ENCODE measurements at regions not wholly inside any gene's neighbourhood (a gene's known extent, or its start where the extent isn't known, plus 50 kb on each side); places are given as distances from the start of the nearest gene placed in this dataset.

GRCh38 chr10:32159264-32159663 lies 103.0 kb upstream of the KIF5B start:
- no peak overlapping the region for H3K4me3 Mint-ChIP-seq
- no peak overlapping the region for H3K27ac Mint-ChIP-seq
- peaks cover 5% of the 10 kb centered on the region for H3K9me3 Mint-ChIP-seq
- ChIA-PET POLR2A (no interaction called here), CTCF (no interaction called here)
- TF ChIP-seq ZNF263 (CRISPR knock-in tag; IDR thresholded peaks at IDR 0.05; ENCODE audit: low read depth), result no peak
- TF ChIP-seq, protein P1, sequence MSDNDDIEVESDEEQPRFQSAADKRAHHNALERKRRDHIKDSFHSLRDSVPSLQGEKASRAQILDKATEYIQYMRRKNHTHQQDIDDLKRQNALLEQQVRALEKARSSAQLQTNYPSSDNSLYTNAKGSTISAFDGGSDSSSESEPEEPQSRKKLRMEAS (CRISPR knock-in tag; IDR thresholded peaks at IDR 0.05), result no peak
- TF ChIP-seq, protein P2, sequence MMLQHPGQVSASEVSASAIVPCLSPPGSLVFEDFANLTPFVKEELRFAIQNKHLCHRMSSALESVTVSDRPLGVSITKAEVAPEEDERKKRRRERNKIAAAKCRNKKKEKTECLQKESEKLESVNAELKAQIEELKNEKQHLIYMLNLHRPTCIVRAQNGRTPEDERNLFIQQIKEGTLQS (CRISPR knock-in tag; conservative IDR thresholded peaks at IDR 0.05), result no peak
- TF ChIP-seq ZNF232 (CRISPR knock-in tag; IDR thresholded peaks at IDR 0.05), result no peak
- TF ChIP-seq MLX (CRISPR knock-in tag; IDR thresholded peaks at IDR 0.05), result no peak
- no peak for TF ChIP-seq ZNF281 (CRISPR knock-in tag; IDR thresholded peaks at IDR 0.05)
- no peak for TF ChIP-seq CBFB (CRISPR knock-in tag; IDR thresholded peaks at IDR 0.05; ENCODE audit: low read depth)
- no peaks in the 10 kb centered on the region for H3K4me1 Mint-ChIP-seq
- no peak for DNase-seq (ENCODE audit: low spot score)
- ATAC-seq, result no peak
- H3K36me3 Mint-ChIP-seq, result peaks cover 4% of the 10 kb centered on the region
- no peaks in the 10 kb centered on the region for H3K27me3 Mint-ChIP-seq (ENCODE audit: low read depth)

DNA sequence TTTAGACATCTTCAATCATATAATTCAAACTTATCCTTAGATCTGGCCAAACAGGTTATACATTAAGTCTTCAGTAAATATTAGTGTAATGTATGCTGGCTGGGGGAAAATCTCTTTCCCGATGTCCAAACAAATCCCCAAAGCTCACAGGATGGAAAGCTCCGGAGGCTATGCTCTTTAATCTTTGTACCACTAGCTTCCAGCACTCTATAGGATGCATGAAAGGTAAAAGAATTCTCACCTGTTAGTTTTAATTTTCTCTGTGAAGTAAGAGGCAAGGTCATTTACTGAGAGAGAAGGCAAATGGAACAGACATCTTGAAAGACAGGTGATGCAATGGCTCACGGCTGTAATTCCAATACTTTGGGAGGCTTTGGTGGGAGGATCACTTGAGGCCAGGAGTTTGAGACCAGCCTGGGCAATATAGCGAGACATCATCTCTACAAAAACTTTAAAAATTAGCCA lies 99.8 kb upstream of the KIF5B start:
- Mint-ChIP-seq H3K4me1 (no peaks in the 10 kb centered on the region; the same call in 1 of the 2 replicates), H3K27ac (no peak overlapping the region), H3K4me3 (no peak overlapping the region), H3K27me3 (ENCODE audit: low read depth) (no peaks in the 10 kb centered on the region), H3K9me3 (peaks cover 25% of the 10 kb centered on the region), H3K36me3 (peaks cover 20% of the 10 kb centered on the region)
- ATAC-seq (no peak), DNase-seq (ENCODE audit: low spot score) (no peak)
- CTCF ChIA-PET, result no interaction called here
- POLR2A ChIA-PET, result no interaction called here
- TF ChIP-seq GABPB1 (CRISPR knock-in tag; IDR thresholded peaks at IDR 0.05) (peak; percentile 82), CREM (CRISPR knock-in tag; IDR thresholded peaks at IDR 0.05) (no peak)

- H3K4me1 Mint-ChIP-seq, result peaks cover 6% of the 10 kb centered on the region
- no peak overlapping the region for H3K4me3 Mint-ChIP-seq
- no peak overlapping the region for H3K27ac Mint-ChIP-seq
- peaks cover 20% of the 10 kb centered on the region for H3K36me3 Mint-ChIP-seq
- DNase-seq (ENCODE audit: low spot score), result no peak
- POLR2A ChIA-PET, result no interaction called here
- no peak for ATAC-seq
- no peaks in the 10 kb centered on the region for H3K27me3 Mint-ChIP-seq (ENCODE audit: low read depth)
- CTCF ChIA-PET, result interaction anchor here (0.6 kb wide), 1 partner anchor 236 kb away, joined by 3 read pairs; no protein-coding TSS in a partner anchor
- peaks cover 25% of the 10 kb centered on the region for H3K9me3 Mint-ChIP-seq
- no peak for TF ChIP-seq RORB (CRISPR knock-in tag; IDR thresholded peaks at IDR 0.05)
- no peak for TF ChIP-seq IRF2 (CRISPR knock-in tag; IDR thresholded peaks at IDR 0.05; ENCODE audit: borderline replicate concordance, low read depth)
- TF ChIP-seq ZNF423 (CRISPR knock-in tag; IDR thresholded peaks at IDR 0.05), result no peak
- TF ChIP-seq, protein P3, sequence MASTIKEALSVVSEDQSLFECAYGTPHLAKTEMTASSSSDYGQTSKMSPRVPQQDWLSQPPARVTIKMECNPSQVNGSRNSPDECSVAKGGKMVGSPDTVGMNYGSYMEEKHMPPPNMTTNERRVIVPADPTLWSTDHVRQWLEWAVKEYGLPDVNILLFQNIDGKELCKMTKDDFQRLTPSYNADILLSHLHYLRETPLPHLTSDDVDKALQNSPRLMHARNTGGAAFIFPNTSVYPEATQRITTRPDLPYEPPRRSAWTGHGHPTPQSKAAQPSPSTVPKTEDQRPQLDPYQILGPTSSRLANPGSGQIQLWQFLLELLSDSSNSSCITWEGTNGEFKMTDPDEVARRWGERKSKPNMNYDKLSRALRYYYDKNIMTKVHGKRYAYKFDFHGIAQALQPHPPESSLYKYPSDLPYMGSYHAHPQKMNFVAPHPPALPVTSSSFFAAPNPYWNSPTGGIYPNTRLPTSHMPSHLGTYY (CRISPR knock-in tag; IDR thresholded peaks at IDR 0.05), result no peak
- TF ChIP-seq, protein P4, sequence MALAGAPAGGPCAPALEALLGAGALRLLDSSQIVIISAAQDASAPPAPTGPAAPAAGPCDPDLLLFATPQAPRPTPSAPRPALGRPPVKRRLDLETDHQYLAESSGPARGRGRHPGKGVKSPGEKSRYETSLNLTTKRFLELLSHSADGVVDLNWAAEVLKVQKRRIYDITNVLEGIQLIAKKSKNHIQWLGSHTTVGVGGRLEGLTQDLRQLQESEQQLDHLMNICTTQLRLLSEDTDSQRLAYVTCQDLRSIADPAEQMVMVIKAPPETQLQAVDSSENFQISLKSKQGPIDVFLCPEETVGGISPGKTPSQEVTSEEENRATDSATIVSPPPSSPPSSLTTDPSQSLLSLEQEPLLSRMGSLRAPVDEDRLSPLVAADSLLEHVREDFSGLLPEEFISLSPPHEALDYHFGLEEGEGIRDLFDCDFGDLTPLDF (CRISPR knock-in tag; IDR thresholded peaks at IDR 0.05), result no peak
- no peak for TF ChIP-seq ZNF281 (CRISPR knock-in tag; IDR thresholded peaks at IDR 0.05)
- TF ChIP-seq, protein P5, sequence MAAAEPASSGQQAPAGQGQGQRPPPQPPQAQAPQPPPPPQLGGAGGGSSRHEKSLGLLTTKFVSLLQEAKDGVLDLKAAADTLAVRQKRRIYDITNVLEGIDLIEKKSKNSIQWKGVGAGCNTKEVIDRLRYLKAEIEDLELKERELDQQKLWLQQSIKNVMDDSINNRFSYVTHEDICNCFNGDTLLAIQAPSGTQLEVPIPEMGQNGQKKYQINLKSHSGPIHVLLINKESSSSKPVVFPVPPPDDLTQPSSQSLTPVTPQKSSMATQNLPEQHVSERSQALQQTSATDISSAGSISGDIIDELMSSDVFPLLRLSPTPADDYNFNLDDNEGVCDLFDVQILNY (CRISPR knock-in tag; IDR thresholded peaks at IDR 0.05), result no peak
- no peak for TF ChIP-seq NFATC4 (CRISPR knock-in tag; IDR thresholded peaks at IDR 0.05)
- TF ChIP-seq, protein P6, sequence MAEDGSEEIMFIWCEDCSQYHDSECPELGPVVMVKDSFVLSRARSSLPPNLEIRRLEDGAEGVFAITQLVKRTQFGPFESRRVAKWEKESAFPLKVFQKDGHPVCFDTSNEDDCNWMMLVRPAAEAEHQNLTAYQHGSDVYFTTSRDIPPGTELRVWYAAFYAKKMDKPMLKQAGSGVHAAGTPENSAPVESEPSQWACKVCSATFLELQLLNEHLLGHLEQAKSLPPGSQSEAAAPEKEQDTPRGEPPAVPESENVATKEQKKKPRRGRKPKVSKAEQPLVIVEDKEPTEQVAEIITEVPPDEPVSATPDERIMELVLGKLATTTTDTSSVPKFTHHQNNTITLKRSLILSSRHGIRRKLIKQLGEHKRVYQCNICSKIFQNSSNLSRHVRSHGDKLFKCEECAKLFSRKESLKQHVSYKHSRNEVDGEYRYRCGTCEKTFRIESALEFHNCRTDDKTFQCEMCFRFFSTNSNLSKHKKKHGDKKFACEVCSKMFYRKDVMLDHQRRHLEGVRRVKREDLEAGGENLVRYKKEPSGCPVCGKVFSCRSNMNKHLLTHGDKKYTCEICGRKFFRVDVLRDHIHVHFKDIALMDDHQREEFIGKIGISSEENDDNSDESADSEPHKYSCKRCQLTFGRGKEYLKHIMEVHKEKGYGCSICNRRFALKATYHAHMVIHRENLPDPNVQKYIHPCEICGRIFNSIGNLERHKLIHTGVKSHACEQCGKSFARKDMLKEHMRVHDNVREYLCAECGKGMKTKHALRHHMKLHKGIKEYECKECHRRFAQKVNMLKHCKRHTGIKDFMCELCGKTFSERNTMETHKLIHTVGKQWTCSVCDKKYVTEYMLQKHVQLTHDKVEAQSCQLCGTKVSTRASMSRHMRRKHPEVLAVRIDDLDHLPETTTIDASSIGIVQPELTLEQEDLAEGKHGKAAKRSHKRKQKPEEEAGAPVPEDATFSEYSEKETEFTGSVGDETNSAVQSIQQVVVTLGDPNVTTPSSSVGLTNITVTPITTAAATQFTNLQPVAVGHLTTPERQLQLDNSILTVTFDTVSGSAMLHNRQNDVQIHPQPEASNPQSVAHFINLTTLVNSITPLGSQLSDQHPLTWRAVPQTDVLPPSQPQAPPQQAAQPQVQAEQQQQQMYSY (CRISPR knock-in tag; IDR thresholded peaks at IDR 0.05), result no peak
- no peak for TF ChIP-seq ZNF396 (CRISPR knock-in tag; IDR thresholded peaks at IDR 0.05; ENCODE audit: borderline replicate concordance)
Measured at GRCh38 chr10:32155075-32155516, 98.9 kb upstream of the KIF5B start.

Data from WTC11 (cell line).